ENCODE measurements at regions not wholly inside any gene's neighbourhood (a gene's known extent, or its start where the extent isn't known, plus 50 kb on each side); places are given as distances from the start of the nearest gene placed in this dataset.

- no peaks in the 10 kb centered on the region for H3K9me3 ChIP-seq
- H3K4me3 ChIP-seq (ENCODE audit: low read depth, low read length), result no peak overlapping the region
- Mint-ChIP-seq H3K27me3 (ENCODE audit: insufficient read depth, unreplicated experiment) (no peaks in the 10 kb centered on the region), H3K27ac (ENCODE audit: unreplicated experiment) (no peak overlapping the region), H3K4me1 (ENCODE audit: low read depth, unreplicated experiment) (no peaks in the 10 kb centered on the region), H3K9me3 (ENCODE audit: unreplicated experiment) (no peaks in the 10 kb centered on the region), H3K36me3 (ENCODE audit: insufficient read depth, unreplicated experiment) (no peaks in the 10 kb centered on the region), H3K4me3 (ENCODE audit: unreplicated experiment) (no peak overlapping the region)
- no peaks in the 10 kb centered on the region for H3K4me1 ChIP-seq
- ChIA-PET POLR2A (no interaction called here), CTCF (no interaction called here)
- intact Hi-C loops (cut with micrococcal nuclease; ENCODE audit: unreplicated experiment), result no loop called here
- BruUV-seq (replicated peaks), result no TSS peak
- H3K36me3 ChIP-seq (ENCODE audit: control insufficient read depth, insufficient read depth, low read length), result no peaks in the 10 kb centered on the region
- DNase-seq, result no peak
- no peak for TF ChIP-seq CTCF (IDR thresholded peaks at IDR 0.05; ENCODE audit: insufficient read depth in 1 of 2, low read depth in 1 of 2, low read length in 1 of 2, severe bottlenecking in 1 of 2, unreplicated experiment in 1 of 2)
- H3K27me3 ChIP-seq (replicated peaks; ENCODE audit: control insufficient read depth, insufficient read depth, low read length), result no peaks in the 10 kb centered on the region
Observed at GRCh38 chr2:142687509-142687908, 190.0 kb upstream of the KYNU start.

GRCh38 chr2:142687075-142687474 is 190.4 kb upstream of the KYNU start:
- Histone ChIP-seq H3K9me3 (no peaks in the 10 kb centered on the region), H3K4me1 (no peaks in the 10 kb centered on the region), H3K36me3 (ENCODE audit: control insufficient read depth, insufficient read depth, low read length) (no peaks in the 10 kb centered on the region), H3K27me3 (replicated peaks; ENCODE audit: control insufficient read depth, insufficient read depth, low read length) (no peaks in the 10 kb centered on the region), H3K4me3 (ENCODE audit: low read depth, low read length) (no peak overlapping the region)
- POLR2A ChIA-PET, result no interaction called here
- CTCF ChIA-PET, result no interaction called here
- no peak overlapping the region for H3K4me3 Mint-ChIP-seq (ENCODE audit: unreplicated experiment)
- no TSS peak for BruUV-seq (replicated peaks)
- TF ChIP-seq CTCF (IDR thresholded peaks at IDR 0.05; ENCODE audit: insufficient read depth in 1 of 2, low read depth in 1 of 2, low read length in 1 of 2, severe bottlenecking in 1 of 2, unreplicated experiment in 1 of 2), result no peak
- no peaks in the 10 kb centered on the region for H3K4me1 Mint-ChIP-seq (ENCODE audit: low read depth, unreplicated experiment)
- H3K27me3 Mint-ChIP-seq (ENCODE audit: insufficient read depth, unreplicated experiment), result no peaks in the 10 kb centered on the region
- intact Hi-C loops (cut with micrococcal nuclease; ENCODE audit: unreplicated experiment), result no loop called here
- H3K27ac Mint-ChIP-seq (ENCODE audit: unreplicated experiment), result no peak overlapping the region
- DNase-seq, result no peak
- no peaks in the 10 kb centered on the region for H3K36me3 Mint-ChIP-seq (ENCODE audit: insufficient read depth, unreplicated experiment)
- no peaks in the 10 kb centered on the region for H3K9me3 Mint-ChIP-seq (ENCODE audit: unreplicated experiment)

DNA sequence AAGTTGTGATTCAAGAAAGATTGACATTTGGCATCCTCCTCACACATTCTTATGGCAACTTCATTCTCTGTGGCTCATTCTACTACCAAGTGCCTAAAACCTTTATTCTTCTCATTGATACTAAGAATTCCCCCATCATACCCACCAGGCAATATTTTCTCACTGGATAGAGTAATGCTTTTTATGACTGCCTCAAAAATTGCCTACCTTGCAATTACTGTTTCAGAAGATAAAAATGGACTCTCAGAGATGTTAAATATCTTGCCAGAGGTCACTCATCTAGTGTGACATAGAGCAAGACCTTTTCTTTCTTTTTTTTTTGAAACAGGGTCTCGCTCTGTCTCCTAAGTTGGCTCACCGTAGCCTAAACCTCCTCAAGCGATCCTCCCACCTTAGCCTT is 192.8 kb upstream of the KYNU start:
- TF ChIP-seq CTCF (IDR thresholded peaks at IDR 0.05; ENCODE audit: insufficient read depth in 1 of 2, low read depth in 1 of 2, low read length in 1 of 2, severe bottlenecking in 1 of 2, unreplicated experiment in 1 of 2), result no peak
- no peak for DNase-seq
- no peaks in the 10 kb centered on the region for H3K9me3 Mint-ChIP-seq (ENCODE audit: unreplicated experiment)
- H3K27me3 ChIP-seq (replicated peaks; ENCODE audit: control insufficient read depth, insufficient read depth, low read length), result no peaks in the 10 kb centered on the region
- ChIA-PET CTCF (no interaction called here), POLR2A (no interaction called here)
- H3K4me1 Mint-ChIP-seq (ENCODE audit: low read depth, unreplicated experiment), result no peaks in the 10 kb centered on the region
- BruUV-seq (replicated peaks), result no TSS peak
- no peaks in the 10 kb centered on the region for H3K27me3 Mint-ChIP-seq (ENCODE audit: insufficient read depth, unreplicated experiment)
- H3K36me3 Mint-ChIP-seq (ENCODE audit: insufficient read depth, unreplicated experiment), result no peaks in the 10 kb centered on the region
- no peaks in the 10 kb centered on the region for H3K4me1 ChIP-seq
- no peaks in the 10 kb centered on the region for H3K36me3 ChIP-seq (ENCODE audit: control insufficient read depth, insufficient read depth, low read length)
- no peak overlapping the region for H3K4me3 ChIP-seq (ENCODE audit: low read depth, low read length)
- intact Hi-C loops (cut with micrococcal nuclease; ENCODE audit: unreplicated experiment), result loop anchor here (5.0 kb wide), 1 partner anchor 113 kb away; no protein-coding TSS in a partner anchor
- H3K27ac Mint-ChIP-seq (ENCODE audit: unreplicated experiment), result no peak overlapping the region
- H3K9me3 ChIP-seq, result no peaks in the 10 kb centered on the region
- H3K4me3 Mint-ChIP-seq (ENCODE audit: unreplicated experiment), result no peak overlapping the region

Measured in Caco-2 (cell line).